IgD-negative memory B cell (primary cell): ENCODE measurements at regions not wholly inside any gene's neighbourhood (a gene's known extent, or its start where the extent isn't known, plus 50 kb on each side); places are given as distances from the start of the nearest gene placed in this dataset.

Experiments
- H3K27ac Mint-ChIP-seq, 3 donors: one replicate each; pipeline ENCODE4 v1.8.0; 2020 to 2022; ENCODE audit warnings: mild to moderate bottlenecking in 3 of 3, mixed read lengths in 3 of 3, moderate library complexity in 1 of 3
- H3K27me3 Mint-ChIP-seq: one replicate; pipeline ENCODE4 v1.8.0; 2021; ENCODE audit warnings: mixed read lengths
- H3K36me3 Mint-ChIP-seq: one replicate; pipeline ENCODE4 v1.8.0; 2020; ENCODE audit warnings: mild to moderate bottlenecking, mixed read lengths
- H3K4me1 Mint-ChIP-seq, 3 donors: one replicate each; pipeline ENCODE4 v1.8.0; 2020 to 2022; ENCODE audit warnings: mixed read lengths in 3 of 3, mild to moderate bottlenecking in 1 of 3
- H3K4me3 Mint-ChIP-seq, 4 donors: one replicate each; pipeline ENCODE4 v1.8.0; 2020 to 2022; ENCODE audit warnings: mild to moderate bottlenecking in 4 of 4, mixed read lengths in 4 of 4, moderate library complexity in 3 of 4
- H3K9me3 Mint-ChIP-seq, 3 donors: one replicate each; pipeline ENCODE4 v1.8.0; 2020 to 2021; ENCODE audit warnings: mixed read lengths in 3 of 3, mild to moderate bottlenecking in 1 of 3

DNA sequence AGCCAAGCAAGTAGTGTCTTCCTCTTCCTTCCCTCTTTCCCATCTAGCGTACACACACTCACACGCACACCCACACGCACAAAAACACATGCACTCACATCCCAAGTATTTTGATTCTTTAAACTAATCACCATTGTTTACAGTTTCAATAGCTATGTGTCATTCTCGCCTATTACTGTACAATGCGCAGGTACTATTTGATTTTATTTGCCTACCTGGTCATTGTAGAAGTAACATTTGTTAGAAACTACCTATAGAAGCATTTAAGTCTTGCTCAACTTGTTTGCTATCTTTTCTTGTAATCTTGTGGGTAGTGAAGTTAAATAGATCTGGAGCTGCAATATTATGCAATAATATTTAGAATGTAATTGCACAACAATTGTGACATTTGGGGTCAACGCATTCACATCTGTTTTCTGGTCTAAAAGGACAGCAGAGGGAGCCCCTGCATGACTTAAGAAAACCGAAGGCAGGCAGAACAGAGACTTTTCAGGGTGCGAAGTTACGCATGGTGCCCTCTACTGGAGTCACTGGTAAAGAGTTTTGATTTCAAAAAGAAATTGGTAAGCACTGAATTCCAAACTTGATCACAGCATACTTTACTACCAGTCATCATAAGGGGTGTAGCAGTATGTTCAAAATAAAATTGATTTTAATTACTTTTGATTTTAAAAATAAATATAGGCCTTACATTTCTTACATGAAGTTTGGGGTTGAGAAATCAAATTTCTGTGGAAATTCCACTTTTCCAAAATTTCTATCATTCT lies 503.3 kb upstream of the FAM241A start:
- Mint-ChIP-seq H3K9me3 (no peaks in the 10 kb centered on the region), H3K27ac (no peak overlapping the region), H3K4me3 (no peak overlapping the region), H3K4me1 (peaks cover 0 to 1% (median 0%) of the 10 kb centered on the region in 3 donors), H3K36me3 (no peaks in the 10 kb centered on the region), H3K27me3 (no peaks in the 10 kb centered on the region)

DNA sequence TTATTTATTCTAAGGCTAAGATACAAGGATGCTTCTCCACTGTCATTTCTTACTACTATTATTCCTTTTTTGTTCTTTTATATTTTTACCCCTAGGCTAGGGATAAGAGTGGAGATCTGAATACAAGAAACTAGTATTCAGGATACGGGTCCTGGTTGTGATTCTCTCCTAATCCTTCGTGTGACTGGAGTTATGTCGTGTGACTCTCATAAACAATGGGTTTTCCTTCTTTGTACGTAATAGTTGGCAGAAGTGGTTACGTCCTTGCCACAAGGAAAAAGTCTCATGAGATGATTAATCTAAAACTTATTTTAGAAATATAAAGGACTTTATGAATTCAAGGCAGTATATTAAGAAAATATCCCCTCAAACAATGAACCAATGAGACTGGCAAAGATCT lies 497.2 kb upstream of the FAM241A start:
- no peak overlapping the region for H3K27ac Mint-ChIP-seq
- no peaks in the 10 kb centered on the region for H3K27me3 Mint-ChIP-seq
- H3K4me1 Mint-ChIP-seq, result peaks cover 0 to 4% (median 0%) of the 10 kb centered on the region in 3 donors
- H3K4me3 Mint-ChIP-seq, result no peak overlapping the region
- no peaks in the 10 kb centered on the region for H3K36me3 Mint-ChIP-seq
- H3K9me3 Mint-ChIP-seq, result no peaks in the 10 kb centered on the region

DNA sequence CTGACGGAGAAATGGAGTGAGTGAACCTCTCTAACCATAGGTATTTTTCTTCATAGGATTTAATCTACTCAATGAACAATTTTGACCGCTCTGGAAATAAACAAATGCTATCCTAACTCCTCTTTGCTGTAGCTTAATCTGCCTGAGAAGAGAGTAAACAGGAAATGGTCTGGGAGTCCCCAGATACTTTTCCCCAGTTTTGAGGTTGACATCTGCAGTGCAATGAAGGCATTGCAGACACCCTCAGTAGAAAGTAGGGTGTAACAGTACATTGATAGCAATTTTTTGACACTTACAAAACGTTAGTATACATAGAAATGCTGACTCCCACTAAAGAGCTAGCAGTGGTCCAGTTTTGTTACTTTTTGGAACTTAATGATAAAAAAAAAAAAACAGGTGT lies 495.9 kb upstream of the FAM241A start:
- H3K9me3 Mint-ChIP-seq, result no peaks in the 10 kb centered on the region
- H3K27ac Mint-ChIP-seq, result no peak overlapping the region
- no peak overlapping the region for H3K4me3 Mint-ChIP-seq
- peaks cover 0 to 4% (median 0%) of the 10 kb centered on the region in 3 donors for H3K4me1 Mint-ChIP-seq
- no peaks in the 10 kb centered on the region for H3K36me3 Mint-ChIP-seq
- no peaks in the 10 kb centered on the region for H3K27me3 Mint-ChIP-seq

DNA sequence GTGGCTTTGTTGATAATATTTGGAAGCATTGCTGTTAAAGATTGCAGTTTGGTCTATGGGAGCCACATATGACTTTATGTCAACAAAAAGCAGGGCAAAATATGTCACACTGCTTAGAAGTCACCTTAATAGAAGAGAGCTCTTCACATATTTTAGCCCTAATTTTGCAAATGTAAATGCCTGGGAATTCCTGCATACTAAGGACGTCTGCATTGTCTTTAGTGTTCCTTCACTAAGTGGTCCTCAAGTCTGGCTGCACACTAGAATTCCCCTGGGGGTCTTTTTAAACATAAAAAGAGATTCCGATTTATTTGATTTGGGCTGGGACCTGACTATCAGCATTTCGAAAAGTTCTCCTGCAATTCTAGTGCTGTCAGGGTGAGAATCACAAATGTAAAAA lies 495.1 kb upstream of the FAM241A start:
- Mint-ChIP-seq H3K4me3 (no peak overlapping the region), H3K9me3 (no peaks in the 10 kb centered on the region), H3K27me3 (no peaks in the 10 kb centered on the region), H3K4me1 (peaks cover 0 to 4% (median 0%) of the 10 kb centered on the region in 3 donors), H3K36me3 (no peaks in the 10 kb centered on the region), H3K27ac (no peak overlapping the region)

DNA sequence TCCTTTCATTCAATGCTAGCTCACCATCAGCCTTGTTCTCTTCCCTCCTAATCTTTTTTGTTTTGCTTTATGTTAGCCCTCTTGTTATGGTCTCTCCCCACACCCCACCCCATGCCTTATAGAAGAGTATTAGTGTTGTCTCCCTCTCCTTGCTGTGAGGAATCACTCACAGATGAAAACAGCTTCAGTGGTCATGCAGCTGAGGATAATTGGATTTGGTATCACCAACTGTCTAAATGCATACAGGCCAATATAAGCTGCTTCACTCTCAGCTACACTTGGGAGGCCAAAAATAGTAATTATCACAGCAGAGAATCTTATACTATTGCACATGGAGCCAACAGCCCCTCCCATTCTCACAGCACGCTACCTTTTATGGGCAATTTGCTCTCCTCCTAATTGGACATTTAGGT lies 494.6 kb upstream of the FAM241A start:
- no peak overlapping the region for H3K27ac Mint-ChIP-seq
- no peaks in the 10 kb centered on the region for H3K36me3 Mint-ChIP-seq
- no peaks in the 10 kb centered on the region for H3K27me3 Mint-ChIP-seq
- peaks cover 0 to 4% (median 0%) of the 10 kb centered on the region in 3 donors for H3K4me1 Mint-ChIP-seq
- H3K4me3 Mint-ChIP-seq, result no peak overlapping the region
- no peaks in the 10 kb centered on the region for H3K9me3 Mint-ChIP-seq

DNA sequence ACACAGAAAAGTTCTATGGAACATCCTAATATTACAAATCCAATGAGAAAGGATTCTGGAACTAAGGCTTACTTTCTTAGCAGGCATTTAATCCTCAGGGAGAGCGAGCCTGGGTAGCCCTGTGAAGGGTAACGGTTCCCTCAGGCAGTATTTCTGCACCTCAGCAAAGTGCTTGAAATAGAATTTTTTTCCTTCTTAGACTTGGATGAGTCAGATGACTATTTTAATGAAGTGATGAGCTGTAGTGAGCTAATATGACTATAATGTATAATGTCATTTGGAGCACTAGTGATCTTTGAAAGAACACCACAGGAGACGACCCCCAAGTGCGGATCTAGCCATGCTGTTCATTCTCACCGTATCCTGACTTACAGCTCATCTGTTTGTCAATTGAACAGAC lies 493.0 kb upstream of the FAM241A start:
- H3K36me3 Mint-ChIP-seq, result no peaks in the 10 kb centered on the region
- no peaks in the 10 kb centered on the region for H3K9me3 Mint-ChIP-seq
- H3K27ac Mint-ChIP-seq, result no peak overlapping the region
- H3K27me3 Mint-ChIP-seq, result no peaks in the 10 kb centered on the region
- H3K4me1 Mint-ChIP-seq, result peaks cover 0 to 4% (median 0%) of the 10 kb centered on the region in 3 donors
- no peak overlapping the region for H3K4me3 Mint-ChIP-seq

DNA sequence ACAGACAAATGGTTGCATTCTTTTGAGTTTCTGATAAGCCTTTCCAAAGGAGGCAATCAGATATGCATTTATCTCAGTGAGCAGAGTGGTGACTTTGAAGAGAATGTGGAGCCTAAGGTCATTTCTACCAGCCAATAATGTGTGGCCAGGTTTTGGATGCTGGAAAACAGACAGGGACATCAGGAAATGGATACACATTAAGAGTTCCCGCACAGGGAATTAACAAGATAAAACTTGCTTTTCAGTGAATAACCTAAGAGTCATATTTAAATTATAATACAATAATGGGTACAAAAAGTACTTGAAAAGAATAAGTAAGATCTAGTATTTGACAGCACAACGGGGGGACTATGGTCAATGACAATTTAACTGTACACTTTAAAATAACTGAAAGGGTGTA lies 492.3 kb upstream of the FAM241A start:
- peaks cover 0 to 4% (median 0%) of the 10 kb centered on the region in 3 donors for H3K4me1 Mint-ChIP-seq
- H3K9me3 Mint-ChIP-seq, result no peaks in the 10 kb centered on the region
- no peak overlapping the region for H3K4me3 Mint-ChIP-seq
- H3K36me3 Mint-ChIP-seq, result no peaks in the 10 kb centered on the region
- H3K27ac Mint-ChIP-seq, result no peak overlapping the region
- H3K27me3 Mint-ChIP-seq, result no peaks in the 10 kb centered on the region

DNA sequence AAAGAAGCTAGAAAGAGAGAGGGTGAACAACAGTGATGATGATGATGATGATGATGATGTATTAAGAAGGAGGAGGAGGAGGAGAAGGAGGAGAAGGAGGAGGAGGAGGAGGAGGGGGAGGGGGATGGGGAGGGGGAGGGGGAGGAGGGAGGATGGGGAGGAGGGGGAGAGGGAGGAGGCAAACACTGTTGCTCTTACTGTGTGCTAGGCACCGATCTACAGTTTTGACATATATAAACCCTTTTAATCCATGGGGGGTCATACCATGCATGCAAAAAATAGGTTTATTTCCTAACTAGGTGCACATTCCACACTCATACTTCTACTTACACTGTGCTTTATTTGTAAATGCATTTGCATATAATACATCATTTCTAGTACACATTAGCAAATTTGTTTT lies 482.8 kb upstream of the FAM241A start:
- Mint-ChIP-seq H3K4me1 (no peaks in the 10 kb centered on the region), H3K27ac (no peak overlapping the region), H3K27me3 (no peaks in the 10 kb centered on the region), H3K36me3 (no peaks in the 10 kb centered on the region), H3K4me3 (no peak overlapping the region), H3K9me3 (no peaks in the 10 kb centered on the region)

DNA sequence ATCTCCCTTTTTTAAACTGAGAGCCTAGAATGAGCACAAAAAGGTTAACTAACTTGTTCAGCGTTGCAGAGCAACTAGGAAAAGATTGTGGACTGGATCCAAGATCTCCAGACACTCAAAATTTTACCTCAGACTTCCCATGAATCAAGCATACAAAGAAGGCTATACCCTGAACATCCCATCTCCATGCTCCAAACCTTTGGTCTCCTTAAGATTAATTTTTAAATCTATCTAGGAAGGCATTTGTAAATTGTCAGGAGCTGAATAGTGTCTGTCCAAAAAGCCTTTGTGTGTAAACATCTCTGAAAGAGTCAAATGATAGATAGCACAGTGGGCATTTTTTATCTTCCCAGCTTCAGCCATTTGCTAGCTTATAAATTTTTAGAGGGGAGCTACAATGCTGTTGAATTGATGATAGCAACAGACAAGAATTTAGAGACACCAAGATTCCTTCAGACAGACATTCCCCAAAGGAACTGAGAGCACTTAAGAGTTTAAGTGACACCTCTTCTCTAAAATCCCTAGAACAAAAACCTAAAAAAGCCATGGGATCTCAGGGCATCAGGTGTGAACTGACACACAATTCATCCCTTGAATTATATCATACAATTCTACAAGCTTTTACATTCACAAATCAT lies 480.8 kb upstream of the FAM241A start:
- no peaks in the 10 kb centered on the region for H3K27me3 Mint-ChIP-seq
- H3K4me1 Mint-ChIP-seq, result no peaks in the 10 kb centered on the region
- no peaks in the 10 kb centered on the region for H3K36me3 Mint-ChIP-seq
- no peak overlapping the region for H3K27ac Mint-ChIP-seq
- H3K9me3 Mint-ChIP-seq, result no peaks in the 10 kb centered on the region
- no peak overlapping the region for H3K4me3 Mint-ChIP-seq

DNA sequence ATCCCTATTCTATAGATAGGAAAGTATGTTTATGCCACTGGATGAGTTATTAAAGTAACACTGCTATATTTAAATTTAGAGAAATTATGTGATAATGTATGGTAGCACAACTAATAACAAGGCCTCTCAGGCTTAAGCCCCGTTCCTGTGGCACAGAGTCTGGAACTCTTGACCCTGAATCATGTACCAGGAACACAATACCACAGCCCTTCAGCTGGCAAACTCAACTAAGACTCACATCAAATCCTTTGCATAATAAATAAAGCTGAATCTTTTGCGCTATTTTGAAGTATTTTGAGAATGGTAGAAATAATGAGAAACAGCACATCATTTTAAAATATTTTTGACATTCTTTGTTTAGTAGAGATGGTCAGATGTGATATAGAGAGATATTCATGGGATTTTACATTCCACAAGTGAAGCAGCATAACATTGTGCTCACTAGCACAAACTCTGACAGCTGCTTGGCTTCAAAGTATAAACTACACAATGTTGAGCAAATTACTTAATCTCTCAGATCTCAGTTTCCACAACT lies 478.4 kb upstream of the FAM241A start:
- H3K27ac Mint-ChIP-seq, result no peak overlapping the region
- H3K36me3 Mint-ChIP-seq, result no peaks in the 10 kb centered on the region
- H3K4me1 Mint-ChIP-seq, result no peaks in the 10 kb centered on the region
- H3K4me3 Mint-ChIP-seq, result no peak overlapping the region
- H3K27me3 Mint-ChIP-seq, result no peaks in the 10 kb centered on the region
- no peaks in the 10 kb centered on the region for H3K9me3 Mint-ChIP-seq

DNA sequence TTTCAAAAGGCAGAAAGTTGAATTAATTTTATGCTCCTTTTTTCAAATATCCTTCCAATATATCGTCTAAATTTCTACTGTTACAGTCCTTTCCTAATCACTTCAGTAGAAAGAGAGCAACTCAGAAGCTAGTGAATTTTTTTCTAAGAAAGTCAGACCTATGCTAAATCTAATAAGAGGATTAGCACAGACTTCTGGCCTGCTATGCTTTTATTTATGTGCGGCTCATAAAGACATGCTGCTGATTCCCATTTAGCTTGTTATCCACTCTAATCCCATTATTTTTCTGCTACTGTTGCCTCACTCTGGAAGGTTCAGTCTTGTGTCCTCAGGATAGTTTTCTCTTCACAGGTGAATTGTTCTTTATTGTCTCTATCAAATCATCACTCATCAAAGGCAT lies 473.5 kb upstream of the FAM241A start:
- no peaks in the 10 kb centered on the region for H3K4me1 Mint-ChIP-seq
- no peaks in the 10 kb centered on the region for H3K27me3 Mint-ChIP-seq
- no peak overlapping the region for H3K4me3 Mint-ChIP-seq
- no peaks in the 10 kb centered on the region for H3K9me3 Mint-ChIP-seq
- no peaks in the 10 kb centered on the region for H3K36me3 Mint-ChIP-seq
- no peak overlapping the region for H3K27ac Mint-ChIP-seq

DNA sequence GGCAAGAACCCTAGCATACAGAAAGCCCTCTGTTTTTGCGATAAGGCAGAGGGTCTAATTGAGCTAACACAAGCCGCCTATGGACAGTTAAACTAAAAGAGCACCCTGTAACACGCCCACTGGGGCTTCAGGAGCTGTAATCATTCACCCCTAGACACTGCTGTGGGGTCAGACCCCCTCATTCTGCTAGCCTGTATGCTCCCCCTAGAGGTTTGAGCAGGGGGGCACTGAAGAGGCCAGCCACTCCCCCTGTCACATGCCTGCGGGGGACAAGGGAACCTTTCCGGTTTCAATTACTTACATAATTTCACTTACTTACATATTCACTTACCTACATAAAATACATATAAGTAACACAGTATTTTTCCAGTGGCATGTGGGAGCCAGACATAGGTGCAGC lies 469.5 kb upstream of the FAM241A start:
- Mint-ChIP-seq H3K36me3 (no peaks in the 10 kb centered on the region), H3K27me3 (no peaks in the 10 kb centered on the region), H3K4me1 (no peaks in the 10 kb centered on the region), H3K4me3 (no peak overlapping the region), H3K9me3 (no peaks in the 10 kb centered on the region), H3K27ac (no peak overlapping the region)

DNA sequence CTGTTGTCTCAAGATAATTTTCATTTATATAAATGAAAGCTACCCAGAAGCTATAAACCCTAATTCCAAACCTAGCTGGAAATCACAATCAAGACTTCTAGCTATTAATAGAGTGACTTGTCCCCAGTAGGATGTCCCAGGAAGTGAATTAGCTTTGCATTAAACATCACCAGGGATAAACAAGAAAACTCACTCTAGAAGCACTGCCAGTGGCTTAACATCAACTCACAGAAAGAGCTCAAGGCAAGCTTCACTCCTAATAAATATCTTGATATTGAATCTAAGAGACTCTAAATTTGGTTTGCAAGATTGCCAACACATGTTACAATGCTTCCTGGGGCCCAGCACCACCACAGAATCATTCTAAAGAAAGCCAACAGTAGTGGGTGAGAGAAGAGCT lies 468.7 kb upstream of the FAM241A start:
- H3K4me1 Mint-ChIP-seq, result no peaks in the 10 kb centered on the region
- no peaks in the 10 kb centered on the region for H3K27me3 Mint-ChIP-seq
- no peak overlapping the region for H3K27ac Mint-ChIP-seq
- H3K4me3 Mint-ChIP-seq, result no peak overlapping the region
- no peaks in the 10 kb centered on the region for H3K36me3 Mint-ChIP-seq
- H3K9me3 Mint-ChIP-seq, result no peaks in the 10 kb centered on the region

DNA sequence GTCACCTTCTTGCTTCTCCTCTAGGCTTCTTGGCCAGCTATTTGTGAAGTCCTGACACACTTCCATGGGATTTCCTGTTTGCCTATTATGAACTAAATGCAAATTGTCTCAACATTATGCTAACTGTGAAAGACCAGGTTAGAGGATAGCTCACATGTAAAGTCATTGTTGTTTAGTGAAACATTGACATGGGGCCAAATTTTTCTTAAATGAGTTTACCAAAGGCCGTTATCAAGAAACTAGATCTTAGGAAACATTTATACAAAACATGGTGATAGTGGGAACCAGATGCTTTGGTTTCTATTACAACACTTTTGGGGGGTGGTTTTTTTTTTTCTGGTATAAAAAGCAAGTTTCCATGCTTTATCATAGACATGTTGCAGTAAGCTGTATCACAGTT lies 466.8 kb upstream of the FAM241A start:
- H3K27me3 Mint-ChIP-seq, result peaks cover 1% of the 10 kb centered on the region
- peaks cover 0 to 1% (median 0%) of the 10 kb centered on the region in 3 donors for H3K4me1 Mint-ChIP-seq
- no peaks in the 10 kb centered on the region for H3K9me3 Mint-ChIP-seq
- H3K27ac Mint-ChIP-seq, result no peak overlapping the region
- H3K36me3 Mint-ChIP-seq, result no peaks in the 10 kb centered on the region
- H3K4me3 Mint-ChIP-seq, result no peak overlapping the region

DNA sequence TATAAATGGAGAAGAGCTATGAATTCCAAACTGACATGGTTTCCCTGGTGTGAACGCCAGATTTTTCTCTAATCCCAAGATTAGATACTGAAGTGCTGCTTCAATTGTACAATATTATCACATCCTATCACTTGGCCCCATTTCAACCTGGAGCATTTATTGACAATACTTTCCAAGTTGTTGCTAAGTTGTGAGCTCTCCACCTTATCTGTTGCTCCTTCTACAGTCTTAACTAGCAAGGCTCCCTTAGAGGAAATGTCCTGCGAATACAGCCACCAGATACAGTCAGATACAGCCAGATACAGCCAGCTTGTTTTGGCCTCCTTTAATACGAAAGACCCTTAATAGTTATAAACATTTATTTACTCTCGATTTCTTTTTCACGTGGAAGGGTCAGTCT lies 466.3 kb upstream of the FAM241A start:
- Mint-ChIP-seq H3K4me1 (peaks cover 0 to 1% (median 0%) of the 10 kb centered on the region in 3 donors), H3K36me3 (no peaks in the 10 kb centered on the region), H3K27ac (no peak overlapping the region), H3K27me3 (peaks cover 1% of the 10 kb centered on the region), H3K9me3 (no peaks in the 10 kb centered on the region), H3K4me3 (no peak overlapping the region)

DNA sequence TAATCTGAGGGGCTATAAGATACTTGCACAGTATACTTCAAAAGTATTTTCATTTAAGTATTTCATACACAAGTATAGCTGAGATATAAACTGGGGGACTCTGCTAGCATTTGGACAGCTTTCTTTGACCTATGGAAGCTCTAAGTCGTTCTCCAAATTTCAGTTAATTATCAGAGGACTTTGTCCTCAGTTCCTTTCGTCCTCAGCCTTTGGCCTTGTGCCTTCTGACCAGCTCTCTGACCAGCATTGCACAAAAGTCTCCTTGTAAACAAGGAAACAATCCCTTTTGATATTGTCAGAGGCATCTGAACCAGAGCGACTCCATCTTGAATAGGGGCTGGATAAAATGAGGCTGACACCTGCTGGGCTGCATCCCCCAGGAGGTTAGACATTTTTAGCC lies 464.0 kb upstream of the FAM241A start:
- H3K9me3 Mint-ChIP-seq, result peaks cover 0 to 2% (median 0%) of the 10 kb centered on the region in 3 donors
- no peaks in the 10 kb centered on the region for H3K36me3 Mint-ChIP-seq
- H3K27me3 Mint-ChIP-seq, result peaks cover 1% of the 10 kb centered on the region
- peaks cover 0 to 1% (median 0%) of the 10 kb centered on the region in 3 donors for H3K4me1 Mint-ChIP-seq
- H3K4me3 Mint-ChIP-seq, result no peak overlapping the region
- no peak overlapping the region for H3K27ac Mint-ChIP-seq
